HG03196 (cell line): ENCODE measurements at regions not wholly inside any gene's neighbourhood (a gene's known extent, or its start where the extent isn't known, plus 50 kb on each side); places are given as distances from the start of the nearest gene placed in this dataset.
"Not testable (repeated sequence)": the region's sequence is repeated elsewhere in the genome, so short reads cannot be mapped to it uniquely, and the experiment has no call there.

Experiments used
- ATAC-seq: cut with Tn5 transposase; IDR thresholded peaks from one replicate; pipeline ENCODE4 v1.9.1; 2021; ENCODE audit not compliant: unreplicated experiment

DNA sequence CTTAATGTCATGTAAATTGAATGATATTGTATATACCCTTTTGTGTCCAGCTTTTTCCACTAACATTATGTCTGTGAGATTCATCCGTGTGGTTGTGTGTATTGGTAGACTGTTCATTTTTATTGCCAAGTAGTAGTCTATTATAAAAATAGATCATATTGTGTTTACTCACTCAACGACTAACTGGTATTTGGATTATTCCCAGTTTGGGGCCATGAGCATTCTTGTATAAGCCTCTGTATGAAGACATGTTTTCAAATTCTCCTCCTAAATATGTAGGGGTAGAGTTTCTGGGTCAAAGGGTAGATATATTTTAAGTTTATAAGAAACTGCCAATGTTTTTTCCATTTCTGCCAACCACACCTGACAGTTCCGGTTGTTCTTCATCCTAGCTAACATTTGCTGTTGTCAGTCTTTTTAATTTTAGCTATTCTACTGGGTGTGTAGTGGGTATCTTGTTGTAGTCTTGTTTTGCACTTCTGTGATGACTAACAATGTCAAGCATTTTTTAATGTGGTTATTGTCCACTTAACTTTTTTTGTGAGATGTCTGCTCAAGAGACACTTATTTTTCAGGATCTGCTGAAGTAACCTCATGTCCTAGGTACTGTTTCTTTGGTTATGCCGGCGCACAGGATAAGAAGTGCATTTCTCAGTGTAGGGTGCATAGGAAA lies 93.2 kb downstream of the DACT1 start:
- no peak for ATAC-seq

DNA sequence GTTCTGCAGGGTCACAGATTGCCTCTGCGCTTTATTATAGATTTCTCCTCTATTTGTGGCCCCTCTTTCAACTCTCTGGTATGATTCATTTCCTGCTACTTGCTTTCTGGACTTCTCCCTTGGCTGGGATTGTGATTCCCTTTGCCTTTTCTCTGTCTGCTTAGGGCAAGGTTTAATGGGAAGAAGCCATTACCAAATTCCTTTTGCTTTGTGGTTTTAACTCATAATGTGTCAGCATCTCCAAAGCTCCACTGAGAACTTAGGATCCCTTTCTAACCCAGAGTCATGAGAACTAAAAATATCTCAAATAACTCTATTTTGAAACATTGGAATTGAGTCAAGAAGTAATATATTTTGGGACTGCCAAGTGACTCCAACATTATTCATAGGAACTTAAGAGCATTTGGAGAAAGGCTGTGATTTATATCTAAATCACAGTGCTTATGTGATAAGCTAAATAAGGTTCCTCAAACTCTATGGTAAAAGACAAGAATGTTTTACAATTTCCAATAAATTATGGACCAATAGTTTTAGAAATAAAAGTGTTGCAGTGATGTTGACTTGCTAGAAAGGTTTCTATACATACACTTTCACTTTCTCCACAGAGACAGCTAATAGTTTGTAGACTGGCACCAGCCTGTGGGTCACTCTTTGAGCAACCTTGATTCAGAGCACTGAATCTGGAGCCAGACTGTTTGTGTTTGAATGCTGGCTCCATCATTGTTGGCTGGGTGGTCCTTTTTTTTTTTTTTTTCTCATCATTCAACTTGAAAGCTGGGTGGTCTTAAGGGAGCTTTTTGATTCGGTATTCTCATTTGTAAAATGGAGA lies 93.9 kb downstream of the DACT1 start:
- ATAC-seq: no peak

DNA sequence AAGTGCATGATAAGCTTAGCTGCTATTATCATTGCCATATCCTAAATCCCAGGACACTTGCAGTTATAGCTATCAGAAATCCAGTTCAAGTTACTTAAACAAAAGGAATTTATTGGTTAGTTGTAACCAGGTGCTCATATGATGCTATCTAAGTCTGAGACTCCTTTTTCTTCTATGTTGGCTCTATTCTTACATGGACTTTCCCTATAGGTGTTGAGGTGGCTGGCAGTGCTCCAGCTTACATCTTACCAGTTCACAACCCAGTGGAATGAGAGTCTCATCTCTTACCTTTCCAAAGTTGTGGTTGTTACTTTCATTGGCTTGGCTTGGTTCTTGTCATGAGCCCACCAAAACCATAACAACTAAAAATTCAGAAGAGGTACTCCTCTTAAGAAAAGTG lies 94.6 kb downstream of the DACT1 start:
- ATAC-seq: no peak

DNA sequence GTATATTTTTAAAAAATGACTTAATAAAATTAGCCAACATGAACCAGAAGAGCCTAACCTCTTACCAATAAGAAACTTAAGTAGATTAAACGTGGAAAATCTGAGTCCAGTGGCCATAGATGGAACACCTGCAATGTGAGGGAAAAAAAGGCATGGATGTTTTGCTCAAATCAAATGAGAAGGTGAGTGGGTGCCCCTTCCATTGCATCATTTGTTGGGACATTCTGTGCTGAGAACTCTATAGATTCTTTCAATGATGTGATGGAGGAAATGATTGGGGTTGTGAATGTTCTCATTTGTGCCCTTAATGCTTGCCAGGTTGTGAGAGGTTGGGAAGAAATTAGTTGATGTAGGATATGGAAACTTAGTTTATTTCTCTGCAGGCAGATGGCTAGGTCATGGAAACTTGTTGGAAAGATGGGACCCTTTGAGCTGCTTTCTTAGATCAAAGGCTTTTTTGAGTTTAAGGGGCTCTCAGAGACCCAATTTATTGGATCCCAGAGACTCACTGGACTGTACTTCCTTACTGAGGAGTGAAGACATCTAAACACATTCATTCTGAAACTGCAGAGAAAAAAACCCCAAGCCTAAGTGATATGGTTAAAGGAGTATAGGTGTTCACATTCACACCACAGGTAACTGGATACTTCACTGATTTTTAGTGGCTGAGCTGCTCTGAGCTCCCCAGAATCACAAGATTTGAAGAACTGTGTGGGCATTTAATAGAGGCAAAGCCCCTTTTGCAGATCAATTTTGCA lies 95.9 kb downstream of the DACT1 start:
- ATAC-seq: no peak

DNA sequence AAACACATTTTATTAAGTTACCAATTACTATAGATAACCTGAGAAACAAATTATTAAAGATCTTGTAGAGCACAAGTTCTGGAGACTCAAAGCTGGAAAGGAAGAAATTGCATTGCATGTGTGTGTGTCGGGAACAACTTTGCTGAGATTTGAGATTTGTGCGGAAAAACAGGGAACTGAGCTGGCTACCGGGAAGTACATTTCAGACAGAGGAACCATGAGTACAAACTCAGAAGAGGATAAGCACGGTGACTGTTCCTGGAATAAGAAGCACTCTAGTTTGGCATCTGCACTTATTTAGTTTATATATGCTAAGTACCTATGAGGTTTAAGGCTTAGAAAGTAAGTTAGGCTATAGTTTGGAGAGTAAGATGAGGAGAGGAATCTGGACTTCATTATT lies 97.8 kb downstream of the DACT1 start:
- no peak for ATAC-seq

DNA sequence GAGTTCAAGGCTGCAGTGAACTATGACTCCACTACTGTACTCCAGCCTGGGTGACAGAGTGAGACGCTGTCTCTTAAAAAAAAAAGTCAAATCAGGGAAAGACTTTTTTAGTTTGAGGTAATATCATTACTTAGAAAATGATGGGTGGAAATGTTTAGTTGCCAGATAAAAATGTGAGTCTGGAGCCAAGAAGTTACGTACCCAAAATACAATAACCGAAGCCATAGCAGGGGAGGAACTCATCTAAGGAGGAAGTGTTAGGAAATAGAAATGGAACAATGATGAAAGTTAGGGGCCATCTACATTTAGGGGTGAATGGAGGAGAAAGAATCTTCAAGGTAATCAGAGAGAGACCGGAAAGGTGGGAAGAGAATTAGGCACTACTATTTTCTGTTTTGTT lies 98.8 kb downstream of the DACT1 start:
- no peak for ATAC-seq

DNA sequence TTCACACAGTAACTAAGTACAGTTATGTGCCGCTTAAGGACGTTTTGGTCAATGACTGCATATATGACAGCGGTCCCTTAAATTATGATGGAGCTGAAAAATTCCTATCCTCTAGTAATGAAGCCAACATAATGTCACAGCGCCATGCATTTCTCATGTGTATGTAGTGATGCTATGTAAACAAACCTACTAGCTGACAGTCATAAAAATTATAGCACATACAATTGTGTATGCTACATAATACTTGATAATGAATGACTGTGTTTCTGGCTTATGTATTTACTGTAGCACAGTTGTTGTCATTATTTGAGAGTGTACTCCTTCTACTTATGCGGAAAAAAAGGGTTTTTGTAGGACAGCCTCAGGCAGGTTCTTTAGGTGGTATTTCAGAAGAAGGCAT lies 99.7 kb downstream of the DACT1 start:
- no peak for ATAC-seq

DNA sequence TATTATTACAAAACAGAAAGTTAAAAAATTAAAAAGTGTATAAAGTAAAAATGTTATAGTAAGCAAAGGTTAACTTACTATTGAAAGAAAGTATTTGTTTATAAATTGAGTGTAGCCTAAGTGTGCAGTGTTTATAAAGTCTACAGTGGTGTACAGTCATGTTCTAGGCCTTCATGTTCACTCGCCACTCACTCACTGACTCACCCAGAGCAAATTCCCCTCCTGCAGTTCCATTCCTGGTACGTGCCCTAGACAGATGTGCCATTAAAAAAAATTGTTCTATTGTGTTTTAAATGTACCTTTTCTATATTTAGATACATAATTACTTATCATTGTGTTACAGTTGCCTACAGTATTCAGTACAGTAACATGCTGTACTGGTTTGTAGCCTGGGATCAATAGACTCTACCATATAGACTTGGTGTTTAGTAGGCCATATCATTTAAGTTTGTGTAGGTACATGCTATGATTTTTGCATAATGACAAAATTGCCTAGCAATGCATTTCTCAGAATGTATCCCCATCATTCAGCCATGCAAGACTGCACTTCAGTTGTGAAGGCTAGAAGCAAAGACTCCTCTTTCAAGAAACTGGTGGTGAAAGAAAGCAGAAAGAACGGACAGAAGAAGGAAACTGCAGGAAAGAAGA lies 100.6 kb downstream of the DACT1 start:
- no peak for ATAC-seq

DNA sequence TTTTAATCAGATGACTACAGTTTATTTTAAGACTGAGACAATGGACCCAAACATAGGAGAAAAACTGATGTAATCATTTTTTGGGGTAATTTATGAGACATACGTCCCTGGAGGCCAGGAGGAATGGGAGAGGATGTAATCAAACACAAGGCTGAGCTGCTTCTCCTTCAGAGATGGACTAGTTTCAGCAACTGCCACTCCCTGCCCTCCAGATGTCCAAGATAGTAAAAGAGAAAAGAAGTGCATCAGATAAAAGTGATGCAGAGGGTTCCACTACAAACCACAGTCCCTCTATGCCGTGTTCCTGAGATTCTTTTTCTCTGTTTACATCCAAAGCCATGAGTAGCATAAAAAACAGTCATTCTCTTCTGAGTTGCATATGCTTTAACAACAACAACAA lies 101.1 kb downstream of the DACT1 start:
- no peak for ATAC-seq

DNA sequence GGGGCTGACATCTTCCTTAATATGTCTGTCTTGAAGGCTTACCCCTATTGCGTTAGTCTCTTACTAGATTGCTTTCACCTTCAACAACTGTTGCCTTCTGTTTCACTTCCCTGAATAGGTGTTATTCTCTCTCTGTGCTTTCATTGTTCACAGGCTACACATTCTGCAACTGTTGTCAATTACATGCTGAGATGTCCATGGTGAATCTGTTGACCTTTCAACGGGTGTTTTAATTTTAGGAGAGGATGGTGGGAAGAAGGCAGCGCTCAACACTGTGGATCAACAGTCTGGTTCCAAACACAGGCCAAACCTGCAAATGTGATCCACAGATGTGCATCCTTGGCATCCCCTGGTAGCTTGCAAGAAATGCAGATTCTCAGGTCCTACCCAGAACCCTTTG lies 101.9 kb downstream of the DACT1 start:
- peak; percentile 64 for ATAC-seq

DNA sequence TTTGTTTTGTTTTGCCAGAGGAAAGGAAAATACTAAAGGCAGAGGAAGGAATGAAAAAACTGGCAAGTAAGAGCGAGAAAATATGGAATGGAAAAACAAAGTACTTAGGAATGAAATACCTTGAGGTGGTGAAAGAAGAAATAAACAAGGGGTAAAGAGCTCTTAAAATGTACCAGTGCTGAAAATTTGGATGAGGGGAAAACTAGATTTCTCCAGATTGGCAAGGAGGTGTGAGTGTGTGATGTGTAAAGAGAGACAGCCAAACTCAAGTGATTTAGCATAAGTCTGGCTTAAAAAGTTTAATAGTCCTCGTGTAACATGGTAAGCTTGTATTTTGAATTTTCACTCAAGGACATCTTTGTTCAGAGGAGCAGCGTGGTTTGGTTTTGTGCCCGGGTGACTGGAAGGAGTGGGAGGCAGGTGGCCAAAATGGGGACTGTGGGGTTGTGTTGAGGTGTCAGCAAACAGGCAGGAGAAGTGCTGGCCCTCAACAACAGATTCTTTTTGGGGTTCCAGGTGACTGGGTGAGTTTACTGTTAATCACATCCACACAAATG lies 102.7 kb downstream of the DACT1 start:
- no peak for ATAC-seq

DNA sequence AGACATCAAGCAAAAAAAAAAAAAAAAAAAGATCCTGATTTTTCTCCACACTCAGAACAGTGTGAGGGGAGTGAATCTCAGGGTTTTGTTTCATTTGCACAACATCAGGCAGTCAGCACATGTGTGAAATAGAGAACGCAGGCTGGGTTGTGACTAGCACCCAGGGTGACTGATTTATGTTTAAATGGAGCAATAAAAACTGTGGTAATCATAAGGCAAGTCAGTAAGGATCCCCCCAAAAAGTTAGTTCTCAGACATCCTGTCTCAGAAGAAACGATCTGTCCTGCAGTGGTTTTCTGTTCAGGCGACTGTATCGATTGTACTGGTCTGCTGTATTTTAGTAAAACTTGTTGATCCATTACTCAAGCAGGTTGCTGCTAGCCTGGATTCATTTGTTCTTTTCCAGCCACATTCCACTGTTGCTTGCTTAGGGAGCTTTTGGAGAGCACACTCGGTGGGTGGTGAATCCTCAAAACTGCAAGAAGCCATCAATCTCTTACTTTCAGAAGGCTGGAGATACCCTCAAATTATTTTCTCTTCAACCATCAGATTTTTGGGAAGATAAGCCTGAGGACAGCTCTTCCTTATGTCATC lies 107.1 kb downstream of the DACT1 start:
- no peak for ATAC-seq

DNA sequence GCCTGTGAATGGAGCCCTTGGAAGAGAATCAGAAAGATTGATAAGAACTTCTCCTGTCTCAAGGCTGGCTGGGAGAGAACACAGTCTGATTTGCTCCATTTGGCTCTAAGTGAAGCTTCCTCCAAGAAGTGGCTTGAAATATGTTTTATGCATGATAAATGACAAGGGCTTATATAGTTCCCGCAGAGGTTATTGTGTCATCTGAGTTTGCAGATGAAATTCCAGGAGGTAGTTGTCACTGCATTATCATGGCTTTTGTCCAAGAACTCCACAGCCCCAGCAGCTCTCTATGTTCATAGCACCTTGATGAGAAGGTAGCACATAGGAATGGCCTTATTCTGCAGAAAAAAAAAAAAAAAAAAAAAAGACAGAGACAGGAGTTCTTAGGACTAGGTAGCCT lies 108.5 kb downstream of the DACT1 start:
- ATAC-seq: no peak

DNA sequence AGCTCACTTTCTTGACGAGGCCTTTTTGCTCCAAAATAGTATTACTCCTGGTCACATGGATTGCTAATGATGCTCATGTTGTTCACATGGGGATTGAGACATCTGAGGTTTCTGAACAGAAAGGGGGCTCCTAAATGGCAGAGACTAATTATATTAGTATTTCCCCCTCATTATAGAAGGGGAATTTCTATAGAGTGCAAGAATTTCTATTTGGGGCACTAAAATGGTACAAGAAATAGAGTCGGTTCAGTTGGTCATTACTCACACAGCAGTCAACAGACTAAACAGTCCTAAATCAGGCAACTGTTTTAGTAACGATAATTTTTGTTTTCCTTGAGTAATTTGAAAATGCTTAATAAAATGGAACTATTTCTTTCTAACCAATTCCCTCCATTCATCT lies 108.9 kb downstream of the DACT1 start:
- ATAC-seq: no peak

DNA sequence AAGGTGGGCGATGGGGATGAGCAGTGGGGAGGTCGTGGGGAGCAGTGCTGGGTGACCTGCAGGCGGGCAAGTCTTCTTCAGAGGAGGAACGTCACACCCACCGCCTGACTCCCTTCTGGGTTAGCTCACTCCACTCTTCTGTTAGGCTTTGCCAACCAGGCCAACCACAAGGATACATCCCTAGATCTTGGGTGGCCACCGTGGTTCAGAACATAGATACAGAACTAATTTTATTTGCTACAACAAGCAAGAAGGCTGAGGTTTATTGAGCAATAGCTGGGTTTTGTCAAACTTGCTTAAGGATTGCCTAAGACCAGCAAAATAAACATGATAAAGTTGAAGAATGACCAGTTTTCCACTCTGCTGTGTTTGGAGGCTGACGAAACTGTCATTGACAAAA lies 109.4 kb downstream of the DACT1 start:
- ATAC-seq: no peak

DNA sequence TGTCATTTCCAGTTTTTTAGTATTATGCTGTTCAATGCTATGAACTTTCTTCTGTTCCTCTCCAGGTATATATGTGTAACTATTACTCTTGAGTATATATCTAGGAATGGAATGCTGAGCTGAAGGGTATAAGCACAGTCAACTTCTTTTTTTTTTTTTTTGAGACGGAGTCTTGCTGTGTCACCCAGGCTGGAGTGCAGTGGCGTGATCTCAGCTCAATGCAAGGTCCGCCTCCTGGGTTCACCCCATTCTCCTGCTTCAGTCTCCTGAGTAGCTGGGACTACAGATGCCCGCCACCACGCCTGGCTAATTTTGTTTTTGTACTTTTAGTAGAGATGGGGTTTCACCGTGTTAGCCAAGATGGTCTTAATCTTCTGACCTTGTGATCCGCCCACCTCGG lies 110.5 kb downstream of the DACT1 start:
- not testable (repeated sequence) for ATAC-seq

DNA sequence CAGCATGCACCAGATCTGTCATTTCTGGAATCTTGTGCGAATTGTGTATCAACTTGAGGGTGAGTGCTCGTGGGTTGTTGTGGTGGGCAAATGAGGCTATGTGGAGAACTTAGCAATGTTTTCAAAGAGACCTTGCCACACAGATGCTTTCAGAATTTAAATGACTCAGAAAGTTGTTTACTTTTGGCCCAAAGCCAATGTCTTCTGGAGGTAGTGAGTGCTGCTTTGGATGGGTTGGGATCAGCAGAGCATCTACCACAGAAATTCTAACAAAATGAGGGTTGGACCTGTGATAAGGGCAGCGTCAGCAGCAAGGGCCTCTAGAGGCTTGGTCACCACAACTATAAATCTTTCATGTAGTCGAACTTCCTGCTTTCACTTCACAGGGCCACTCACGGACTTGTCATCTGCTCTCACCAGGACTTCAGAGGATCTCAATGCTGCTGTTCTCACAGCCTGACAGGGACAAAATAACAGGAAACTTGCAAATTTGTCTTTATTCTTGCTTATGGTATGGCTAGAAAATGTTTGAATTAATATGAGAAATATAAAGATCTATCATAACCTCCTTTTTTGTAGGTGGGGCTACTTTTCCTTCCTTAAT lies 111.4 kb downstream of the DACT1 start:
- peak; percentile 86 for ATAC-seq

DNA sequence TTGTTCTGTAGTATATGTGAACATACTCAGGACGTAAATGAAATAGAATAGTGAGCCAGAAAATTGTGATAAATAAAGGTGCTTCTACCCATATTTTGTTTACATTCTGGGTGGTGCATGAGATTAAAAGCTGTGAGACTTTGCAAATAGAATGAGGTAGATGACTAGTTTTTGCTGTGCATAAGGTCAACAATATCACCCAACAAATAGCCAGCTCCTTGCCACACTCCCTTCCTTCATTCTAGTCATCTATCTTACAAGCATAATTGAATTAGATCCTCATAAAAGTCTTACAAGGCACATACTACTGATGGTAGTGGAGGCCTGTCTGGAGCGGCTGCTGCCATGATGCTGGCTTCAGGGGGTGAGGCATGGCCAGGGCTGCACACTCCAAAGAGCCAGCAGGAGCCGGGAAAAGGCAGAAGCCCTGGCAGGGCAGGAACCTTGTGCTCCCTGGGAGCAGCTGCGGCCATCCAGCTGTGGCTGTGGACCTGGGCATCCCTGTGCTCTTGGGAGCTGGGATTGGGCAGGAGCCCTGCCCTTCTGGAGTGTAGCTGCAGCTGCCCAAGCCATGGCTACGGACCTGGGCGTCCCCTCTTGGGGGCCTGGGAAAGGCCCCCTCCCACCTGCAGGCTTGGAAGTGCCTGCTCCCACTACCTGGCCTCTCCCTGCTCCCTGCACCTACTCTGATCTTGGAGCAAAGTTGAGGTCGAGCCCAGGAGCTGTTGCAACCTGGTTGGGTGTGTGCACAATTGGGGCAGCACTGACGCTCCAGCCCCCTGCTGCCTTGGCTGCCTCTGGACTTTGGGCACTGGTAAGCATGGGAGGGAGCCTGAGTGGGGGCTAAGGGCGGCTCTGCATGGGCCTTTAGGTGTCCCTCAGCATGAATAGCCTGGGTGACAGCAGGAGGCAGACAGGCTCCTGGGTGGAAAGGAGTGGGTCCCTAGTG lies 112.8 kb downstream of the DACT1 start:
- no peak for ATAC-seq

DNA sequence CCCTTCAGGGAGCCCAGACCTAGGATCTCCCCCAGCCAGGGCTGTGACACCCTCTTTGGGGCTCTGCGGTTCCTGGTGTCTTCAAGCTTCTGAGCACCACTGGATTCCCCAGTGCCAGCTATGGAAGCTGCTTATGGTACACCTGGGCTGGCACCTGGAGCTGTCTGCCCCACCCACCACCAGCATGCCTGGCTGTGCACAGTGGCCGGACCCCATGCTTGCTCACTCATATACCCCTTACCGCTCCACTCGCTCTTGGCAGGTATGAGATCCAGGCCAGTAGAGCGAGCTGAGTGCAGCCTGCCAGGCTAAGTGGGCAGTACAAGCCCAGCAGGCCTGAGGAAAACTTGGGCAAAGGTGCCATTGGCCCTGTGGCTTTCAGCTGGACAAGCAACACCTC lies 114.0 kb downstream of the DACT1 start:
- no peak for ATAC-seq
